GM21529 (cell line): ENCODE measurements at regions not wholly inside any gene's neighbourhood (a gene's known extent, or its start where the extent isn't known, plus 50 kb on each side); places are given as distances from the start of the nearest gene placed in this dataset.
"Not testable (repeated sequence)": the region's sequence is repeated elsewhere in the genome, so short reads cannot be mapped to it uniquely, and the experiment has no call there.

Experiments used
- ATAC-seq: cut with Tn5 transposase; IDR thresholded peaks from one replicate; pipeline ENCODE4 v1.9.1; 2021; ENCODE audit not compliant: unreplicated experiment

DNA sequence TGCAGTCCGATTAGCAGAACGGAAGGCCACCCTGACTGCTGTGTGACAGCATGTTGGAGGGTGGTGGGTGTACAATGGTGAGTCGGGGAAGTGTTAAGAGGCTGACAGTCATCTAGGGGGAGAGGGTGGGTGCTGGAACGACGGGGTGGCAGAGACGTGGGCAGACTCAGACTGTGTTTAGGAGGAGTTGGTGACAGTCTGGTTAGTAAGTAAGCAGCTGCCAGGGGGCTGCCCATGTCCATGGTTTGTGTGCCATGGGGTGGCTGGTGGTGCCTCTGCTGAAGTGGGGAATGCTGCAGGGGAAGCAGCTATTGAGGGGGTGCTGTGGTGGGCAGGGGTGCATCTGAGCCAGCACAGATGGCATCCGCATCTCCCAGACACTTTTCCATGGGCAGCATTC is 51.3 kb upstream of the BOD1 start:
- no peak for ATAC-seq

DNA sequence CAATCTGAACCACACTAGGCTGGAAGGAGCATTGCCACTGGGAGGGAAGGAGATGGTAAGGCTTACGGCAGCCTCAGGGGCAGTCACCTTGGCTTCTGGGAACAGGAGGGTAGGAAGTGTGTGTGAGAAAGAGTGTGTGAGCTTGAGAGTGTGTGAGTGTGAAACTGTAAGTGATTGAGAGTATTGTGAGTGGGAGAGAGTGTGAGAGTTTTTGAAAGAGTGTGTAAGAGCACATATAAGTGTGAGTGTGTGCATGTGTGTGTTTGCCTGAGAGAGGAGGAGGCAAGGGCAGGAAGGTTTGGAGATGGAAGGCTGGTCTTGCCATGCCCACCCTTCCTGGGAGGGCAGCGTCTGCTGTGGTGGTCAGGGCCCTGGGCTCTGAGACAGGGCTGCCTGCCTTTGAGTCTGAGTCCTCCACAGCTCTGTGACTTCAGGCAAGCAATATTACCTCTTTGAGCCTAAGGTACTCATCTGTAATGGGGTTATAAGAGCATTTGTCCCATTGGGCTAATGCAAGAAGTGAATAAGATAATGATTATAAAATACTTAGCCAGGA is 51.9 kb upstream of the BOD1 start:
- no peak for ATAC-seq

DNA sequence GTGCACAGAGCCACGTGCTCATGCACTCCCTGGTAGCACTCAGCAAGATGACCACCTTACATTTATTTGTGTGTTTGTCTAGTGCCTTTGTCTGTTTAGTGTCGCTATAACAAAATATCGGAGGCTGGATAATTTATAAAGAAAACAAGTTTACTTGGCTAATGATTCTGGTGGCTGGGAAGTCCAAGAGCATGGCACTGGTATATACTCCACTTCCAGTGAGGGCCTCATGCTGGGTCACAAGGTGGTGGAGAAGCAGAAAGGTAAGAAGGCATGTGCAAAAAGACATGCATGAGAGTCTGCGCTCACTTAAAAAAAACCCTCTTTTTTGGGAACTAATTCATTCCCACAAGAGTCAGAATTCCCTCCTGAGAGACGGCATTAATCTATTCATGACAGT is 52.5 kb upstream of the BOD1 start:
- no peak for ATAC-seq

DNA sequence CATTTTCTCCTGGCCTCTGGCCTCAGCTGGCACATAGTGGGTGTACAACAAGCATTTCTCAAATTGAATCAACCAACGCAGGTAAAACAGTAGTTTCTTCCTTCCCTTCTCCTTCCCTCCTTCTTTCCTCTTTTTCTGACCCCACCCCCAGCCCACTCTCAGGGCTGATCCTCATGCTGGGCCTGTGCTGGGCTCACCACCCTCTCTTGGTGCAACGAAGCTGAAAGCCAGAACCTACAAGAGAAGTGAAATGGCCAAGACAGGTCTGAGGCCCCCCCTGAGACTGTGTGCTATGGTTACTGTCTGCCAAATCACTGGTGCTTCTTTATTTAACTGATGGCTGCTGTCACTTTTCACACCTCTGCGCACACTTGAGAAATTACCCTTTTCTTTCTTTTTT is 53.0 kb upstream of the BOD1 start:
- ATAC-seq: no peak

DNA sequence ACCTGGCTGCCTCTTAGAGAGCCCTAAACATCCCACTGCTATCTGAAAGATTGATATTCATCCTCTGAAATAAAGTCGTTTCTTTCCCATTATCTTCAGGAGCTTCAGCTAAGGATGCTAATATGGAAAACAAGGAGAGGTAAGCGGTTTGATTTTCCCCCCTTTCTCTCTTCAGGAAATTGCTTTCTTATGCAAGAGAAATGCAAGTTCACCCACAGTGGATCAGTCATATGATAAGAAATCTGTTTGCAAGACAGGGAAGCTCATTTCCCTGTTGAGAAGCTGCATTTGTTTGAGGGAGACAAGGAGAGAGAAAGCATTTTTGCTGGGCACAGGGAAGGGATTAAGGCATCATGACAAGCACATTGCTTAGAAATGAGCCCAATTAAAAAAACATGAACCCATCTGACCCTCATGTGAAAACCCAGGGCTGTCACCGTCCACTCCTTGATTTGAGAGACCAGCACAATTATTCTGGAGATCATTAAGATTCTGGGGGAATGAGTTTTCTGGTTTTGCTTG is 53.7 kb upstream of the BOD1 start:
- no peak for ATAC-seq

DNA sequence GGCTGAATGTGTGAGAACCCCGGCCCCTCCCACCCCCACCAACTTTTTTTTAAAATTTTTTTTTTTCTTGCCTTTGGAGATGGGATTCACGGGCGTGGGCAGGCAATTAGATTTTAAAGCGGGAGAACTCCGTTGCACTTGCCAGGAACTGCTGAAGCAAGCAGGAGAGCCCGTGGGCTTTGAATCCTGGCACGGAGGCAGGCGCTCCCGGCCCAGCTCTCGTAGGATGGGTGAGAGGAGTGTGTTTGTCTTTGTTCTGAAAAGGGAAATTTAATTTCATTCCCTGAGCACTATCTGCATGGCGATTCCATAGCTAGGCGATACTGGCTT is 54.3 kb upstream of the BOD1 start:
- no peak for ATAC-seq

DNA sequence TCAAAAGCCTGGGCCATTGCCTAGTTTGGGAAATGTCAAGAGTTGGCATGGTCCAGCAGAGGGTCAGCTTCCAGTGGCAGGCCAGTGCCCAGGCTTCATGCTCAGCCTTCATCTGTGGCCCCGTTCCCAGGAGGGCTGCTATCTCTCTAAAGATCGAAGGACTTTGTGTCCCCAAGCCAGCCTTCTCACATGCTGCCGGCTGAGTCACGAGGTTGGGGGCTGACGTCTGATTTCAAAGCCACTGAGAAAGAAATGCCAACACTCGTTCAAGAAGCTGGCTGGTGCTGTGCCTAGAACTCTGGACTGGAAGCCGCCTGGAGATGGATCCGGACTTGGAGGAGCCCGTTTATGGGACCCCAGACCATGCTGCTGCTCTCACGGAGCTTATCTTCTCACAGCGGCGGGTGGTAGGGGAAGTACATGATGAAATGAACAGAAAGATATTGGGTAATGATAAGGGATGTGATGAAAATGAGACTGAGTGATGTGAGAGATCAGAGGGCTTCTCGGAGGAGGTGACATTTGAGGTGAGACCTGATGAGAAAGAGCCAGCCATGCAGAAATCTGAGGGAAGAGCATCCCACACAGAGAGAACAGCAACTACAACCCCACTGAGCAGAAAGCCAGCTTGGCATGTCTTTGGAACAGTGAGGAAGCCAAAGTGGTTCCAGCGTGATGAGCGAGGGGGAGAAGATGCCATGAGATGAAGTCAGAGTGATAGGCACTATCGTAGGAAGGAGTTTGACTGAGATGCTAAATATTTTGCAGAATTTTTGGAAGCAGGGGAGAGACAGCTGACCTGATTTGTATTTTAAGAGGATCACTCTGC is 54.9 kb upstream of the BOD1 start:
- ATAC-seq: no peak

DNA sequence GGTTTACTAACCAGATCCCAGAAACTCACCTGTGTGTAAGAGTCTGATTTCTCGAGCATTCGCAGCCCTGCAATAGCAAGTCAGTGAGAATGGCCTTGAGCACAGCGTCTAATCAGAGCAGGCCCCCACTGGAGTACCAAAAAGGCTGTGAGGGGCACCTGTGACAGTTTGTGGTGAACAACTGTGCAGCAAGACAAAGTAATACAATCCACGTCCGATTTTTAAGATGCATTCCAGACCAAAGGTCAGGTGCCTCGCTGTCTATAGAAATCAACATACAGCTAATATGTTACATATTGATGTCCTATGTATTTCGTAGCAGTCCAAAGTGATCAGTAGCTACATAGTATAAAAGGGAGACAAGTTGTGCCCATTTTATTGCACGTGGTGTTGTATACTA is 55.7 kb upstream of the BOD1 start:
- no peak for ATAC-seq

DNA sequence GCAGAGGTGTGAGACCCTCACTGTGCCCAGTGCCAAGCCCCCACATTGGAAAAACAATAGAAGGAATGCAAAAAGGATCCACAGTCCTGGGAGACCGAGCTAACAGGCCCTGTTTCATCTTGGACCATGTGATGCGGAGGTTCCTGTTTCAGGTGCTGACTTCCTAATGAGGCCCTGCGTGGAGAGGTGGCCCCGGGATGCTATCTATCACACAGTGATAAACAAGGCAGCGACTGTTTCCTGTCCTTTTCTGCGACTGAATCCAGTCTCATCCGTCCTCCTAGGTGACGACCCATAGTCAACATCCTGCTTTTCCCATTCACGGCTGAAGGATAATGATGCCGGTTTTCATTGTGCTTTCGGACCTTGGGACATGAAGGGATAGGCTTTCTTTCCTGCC is 56.4 kb upstream of the BOD1 start:
- no peak for ATAC-seq

DNA sequence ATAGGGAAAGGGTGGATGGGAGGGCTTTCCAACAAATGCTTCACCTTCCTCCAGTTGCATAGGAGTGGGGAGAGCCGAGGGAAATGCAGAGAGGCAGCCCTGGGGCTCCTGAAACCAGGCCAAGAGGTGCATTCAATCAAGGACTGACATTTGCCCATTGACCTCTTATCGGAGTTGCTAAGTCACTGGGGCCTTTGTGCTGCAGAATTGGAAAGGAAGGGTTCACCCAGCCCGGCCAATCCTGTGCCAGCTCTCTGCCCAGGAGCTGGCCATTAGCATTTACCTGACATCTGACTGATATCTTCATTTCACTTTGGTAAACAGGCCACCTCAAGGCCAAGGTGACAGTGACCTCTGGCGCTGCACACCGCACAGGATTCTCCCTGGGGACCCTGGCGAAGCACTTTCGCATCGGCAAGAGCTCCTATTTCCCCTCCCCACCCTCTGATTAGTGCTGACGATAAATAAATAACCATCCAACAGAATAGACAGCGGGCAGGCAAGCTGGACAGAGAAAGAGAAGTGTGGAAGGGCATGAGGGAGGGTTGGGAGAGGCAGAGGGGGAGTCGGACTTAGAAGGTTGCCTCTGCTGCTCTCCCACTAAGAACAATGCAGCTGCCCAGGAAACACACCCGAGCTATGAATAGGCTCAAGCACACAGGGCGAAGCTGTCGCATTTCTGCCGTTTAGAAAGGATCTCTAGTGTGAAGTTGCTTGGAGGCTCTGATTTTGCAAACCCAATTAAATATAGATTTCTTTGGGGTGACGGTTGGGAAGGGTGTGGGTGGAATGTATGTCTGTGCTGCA is 57.0 kb upstream of the BOD1 start:
- ATAC-seq: no peak

DNA sequence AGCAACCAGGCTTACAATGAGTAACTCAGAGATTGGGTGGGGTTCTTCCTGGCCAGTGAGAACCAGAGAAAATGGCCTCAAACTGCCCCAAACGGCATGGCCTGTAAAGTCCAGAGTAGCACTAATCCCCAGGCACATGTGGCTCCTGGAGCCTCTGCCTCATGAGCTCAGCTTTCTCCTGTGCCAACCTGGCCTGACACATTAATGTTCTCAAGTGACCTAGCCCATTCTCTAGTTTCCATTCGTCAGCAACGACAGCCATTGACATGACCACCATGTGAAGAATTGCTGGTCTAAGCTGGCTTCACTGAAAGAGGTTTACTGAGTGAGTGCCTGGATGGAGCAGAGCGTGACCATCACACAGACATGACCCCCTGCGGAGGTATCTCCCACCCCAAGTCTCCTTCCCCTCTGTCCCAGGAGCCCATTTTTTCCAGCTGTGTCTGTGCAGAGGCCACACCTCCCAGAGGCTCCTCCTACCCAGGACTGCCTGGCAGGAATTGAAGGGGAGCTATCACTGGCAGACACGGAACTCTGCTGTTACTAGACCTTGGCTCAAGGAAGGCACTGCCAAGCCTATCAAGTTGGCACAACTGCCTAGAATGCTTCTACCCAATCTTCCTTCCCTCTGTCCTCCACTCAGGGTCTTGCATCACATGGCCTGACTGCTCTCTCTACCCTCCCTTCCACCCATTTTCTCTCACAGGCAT is 59.0 kb upstream of the BOD1 start:
- no peak for ATAC-seq

DNA sequence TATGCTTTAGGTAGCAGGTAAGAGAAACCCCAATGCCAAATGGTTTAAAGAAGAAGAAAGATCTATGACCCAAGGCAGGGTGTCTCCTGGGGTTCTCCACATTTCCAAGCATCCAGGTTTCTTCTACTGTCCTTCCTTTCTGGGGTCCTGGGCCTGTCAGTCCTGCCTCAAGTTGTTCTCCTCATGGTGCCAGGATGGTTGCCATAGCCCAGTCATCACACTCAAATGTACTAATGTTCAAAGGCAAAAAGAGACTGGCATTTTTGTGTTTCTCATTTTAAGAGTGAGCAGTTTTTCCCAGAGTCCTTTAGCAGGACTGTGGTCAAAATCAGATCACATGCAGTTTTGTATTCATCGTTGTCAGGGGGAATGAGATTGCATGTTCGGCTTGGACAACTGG is 59.9 kb upstream of the BOD1 start:
- ATAC-seq: no peak

DNA sequence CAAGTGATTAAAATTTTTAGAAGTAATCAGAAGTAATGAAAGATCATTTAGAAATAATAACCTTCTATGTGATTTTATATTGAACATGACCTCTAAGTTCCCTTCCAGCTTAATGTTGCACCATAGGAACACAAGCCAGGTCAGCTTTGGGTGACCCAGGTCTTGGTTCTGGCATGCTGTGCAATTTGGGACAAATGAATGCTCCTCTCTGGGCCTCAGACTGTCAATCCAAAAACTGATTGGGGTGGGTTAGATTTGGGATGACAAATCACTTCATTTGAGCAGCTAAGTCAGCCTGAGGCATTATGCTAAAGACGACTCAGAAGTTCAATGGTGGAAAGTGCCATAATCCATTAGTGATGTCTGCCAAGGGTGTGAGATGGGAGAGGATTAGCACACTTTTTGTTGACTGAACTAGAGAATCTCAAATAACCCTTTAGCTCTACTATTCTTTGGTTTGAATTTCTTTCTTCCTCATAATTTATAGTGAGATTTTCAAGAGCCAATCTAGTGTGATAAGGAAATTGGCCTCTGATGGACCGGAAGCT is 60.7 kb upstream of the BOD1 start:
- no peak for ATAC-seq

DNA sequence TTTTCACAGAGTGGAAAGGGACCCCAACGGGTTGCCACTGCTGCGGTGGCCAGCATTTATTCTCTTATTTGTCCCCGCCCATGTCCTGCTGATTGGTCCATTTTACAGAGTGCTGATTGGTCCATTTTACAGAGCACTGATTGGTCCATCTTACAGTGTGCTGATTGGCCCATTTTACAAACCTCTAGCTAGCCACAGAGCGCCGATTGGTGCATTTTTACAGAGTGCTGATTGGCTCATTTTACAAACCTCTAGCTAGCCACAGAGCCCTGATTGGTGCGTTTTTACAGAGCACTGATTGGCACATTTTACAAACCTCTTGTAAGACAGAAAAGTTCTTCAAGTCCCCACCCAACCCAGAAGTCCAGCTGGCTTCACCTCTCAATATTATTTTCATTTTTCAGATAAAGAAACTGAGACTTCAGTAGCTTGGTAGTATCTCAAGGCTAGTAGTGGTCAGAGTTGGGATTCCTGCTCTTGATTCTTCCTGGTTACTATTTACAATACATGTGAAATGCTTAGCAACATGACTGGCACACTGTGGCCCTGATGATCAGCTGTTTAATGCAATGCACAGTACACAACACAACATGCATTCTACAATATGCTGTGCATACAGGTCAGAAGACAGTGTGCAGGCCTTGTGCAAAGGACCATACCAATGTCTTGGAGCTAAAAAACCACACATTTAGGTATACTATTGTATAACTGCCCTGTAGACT is 63.6 kb upstream of the BOD1 start:
- peak; percentile 76 for ATAC-seq

DNA sequence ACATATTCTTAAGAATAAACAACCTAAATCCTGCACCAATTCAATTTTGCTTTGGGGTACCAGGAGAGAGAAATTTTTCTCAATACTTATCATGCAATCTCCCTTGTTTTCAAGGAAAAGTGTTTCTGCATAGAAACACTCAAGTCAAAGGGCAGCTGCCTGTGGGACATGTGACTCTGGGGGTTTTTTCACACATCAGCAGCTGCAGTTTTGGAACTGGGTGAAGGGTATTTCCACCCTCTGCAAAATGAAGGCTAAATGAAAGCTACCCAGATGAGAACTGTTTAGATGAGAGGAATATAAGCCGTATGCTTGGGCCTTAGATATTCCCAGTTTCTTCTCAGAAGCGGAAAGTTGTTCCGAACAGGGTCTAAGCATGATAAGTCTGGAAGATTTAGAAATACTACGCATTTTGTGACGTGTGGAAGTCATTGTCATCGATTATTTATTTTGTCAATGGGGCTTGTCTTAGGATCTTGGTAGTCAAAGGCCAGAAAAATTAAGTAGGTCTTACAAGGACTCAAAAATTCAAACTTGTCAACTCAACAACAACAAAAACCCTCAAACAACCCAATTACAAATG is 64.3 kb upstream of the BOD1 start:
- peak; percentile 72 for ATAC-seq

DNA sequence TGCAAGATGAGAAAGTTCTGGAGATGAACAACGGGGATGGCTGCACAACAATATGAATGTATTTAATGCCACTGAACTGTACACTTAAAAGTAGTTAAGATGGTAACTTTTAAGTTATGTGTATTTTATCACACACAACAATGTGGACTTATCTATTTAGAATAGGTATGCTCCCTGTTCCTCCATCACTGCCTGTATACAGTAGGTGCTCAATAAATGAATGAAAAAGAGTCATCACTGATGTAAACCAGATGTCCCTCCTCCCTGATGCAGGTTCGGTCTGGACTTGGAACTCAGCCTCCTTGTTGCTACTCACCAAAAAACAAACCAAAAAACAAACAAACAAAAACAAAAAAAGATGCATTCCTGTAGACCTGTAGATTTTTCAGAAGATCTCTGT is 65.9 kb upstream of the BOD1 start:
- ATAC-seq: no peak

DNA sequence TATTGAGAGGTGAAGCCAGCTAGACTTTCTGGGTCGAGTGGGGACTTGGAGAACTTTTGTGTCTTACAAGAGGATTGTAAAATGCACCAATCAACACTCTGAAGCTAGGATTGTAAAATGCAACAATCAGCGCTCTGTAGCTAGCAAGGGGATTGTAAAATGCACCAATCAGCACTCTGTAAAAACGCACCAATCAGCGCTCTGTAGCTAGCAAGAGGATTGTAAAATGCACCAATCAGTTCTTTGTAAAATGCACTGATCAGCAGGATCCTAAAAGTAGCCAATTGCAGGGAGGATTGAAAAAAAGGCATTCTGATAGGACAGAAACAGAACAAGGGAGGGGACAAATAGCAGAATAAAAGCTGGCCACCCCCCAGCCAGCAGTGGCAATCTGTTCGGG is 68.1 kb upstream of the BOD1 start:
- ATAC-seq: not testable (repeated sequence)

DNA sequence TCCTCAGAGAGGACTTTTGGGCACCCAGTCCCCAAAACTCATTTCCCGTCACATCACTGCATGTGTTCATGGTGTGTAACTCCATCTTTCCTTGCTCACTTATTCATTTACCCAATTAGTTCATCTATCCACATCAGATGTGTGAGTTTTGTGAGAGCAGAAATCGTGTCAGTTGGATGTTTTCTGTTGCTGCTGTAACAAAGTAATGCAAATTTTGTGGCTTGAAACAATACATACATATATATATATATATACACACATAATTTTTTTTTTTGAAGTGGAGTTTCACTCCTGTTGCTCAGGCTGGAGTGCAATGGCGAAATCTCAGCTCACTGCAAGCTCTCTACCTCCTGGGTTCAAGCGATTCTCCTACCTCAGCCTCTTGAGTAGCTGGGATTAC is 70.5 kb upstream of the BOD1 start:
- no peak for ATAC-seq

DNA sequence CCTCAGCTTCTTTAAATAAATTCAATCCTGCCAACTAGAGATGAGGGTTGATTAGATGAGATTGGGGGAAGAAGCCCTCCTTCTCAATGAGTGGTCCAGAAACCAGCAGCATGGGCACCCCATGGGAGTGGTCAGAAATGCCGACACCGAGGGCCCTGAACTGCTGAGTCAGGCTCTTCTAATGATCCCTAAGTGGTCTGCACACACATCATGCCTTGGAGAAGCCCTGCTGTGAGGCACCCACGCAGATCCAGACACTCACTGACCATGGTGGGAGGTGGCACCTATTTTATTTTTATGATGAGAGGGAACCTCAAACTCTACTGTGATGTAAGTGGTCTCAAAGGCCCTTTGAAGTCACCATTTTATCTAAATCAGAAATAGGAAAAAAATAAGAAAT is 72.3 kb upstream of the BOD1 start:
- ATAC-seq: no peak

DNA sequence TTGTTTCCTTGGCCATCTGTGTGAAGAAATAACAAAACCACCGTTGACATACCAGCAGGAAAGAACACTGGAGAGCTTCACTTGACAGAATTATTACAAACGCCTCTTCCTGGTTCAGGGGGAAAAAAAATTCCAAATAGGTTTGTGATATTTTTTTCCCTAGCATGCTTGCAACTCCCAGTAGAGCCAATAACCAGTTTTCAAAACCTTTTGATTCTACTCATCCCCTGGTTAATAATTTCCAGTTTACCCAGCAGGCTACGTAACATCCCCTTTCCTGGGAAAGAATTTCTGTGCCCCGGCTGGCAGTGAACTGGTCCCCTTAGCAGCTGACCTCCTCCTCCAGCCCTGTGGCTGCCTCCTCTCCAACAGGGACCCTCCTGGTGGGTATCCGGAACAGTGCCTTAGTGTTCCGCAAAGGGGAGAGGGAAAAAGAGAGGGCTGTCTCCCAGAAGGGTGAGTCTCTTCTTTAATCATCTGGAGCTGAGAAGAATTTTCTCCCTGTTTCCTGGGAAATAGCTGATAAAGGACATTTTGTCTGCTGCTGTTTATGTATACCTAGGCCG is 72.8 kb upstream of the BOD1 start:
- ATAC-seq: no peak
